H9 (cell line): ENCODE measurements at regions not wholly inside any gene's neighbourhood (a gene's known extent, or its start where the extent isn't known, plus 50 kb on each side); places are given as distances from the start of the nearest gene placed in this dataset.

Experiments
- DNase-seq: peaks from one replicate; pipeline ENCODE4 v3.0.0-alpha.2; 2017
- H2AFZ ChIP-seq: one replicate; pipeline ENCODE4 v1.6.1; 2013; ENCODE audit warnings: mild to moderate bottlenecking, low read length, control low read depth, moderate library complexity
- H2AK5ac ChIP-seq: 2 replicates; pipeline ENCODE4 v1.6.1; 2013; ENCODE audit warnings: low read length, control low read depth, mixed read lengths; ENCODE audit not compliant: insufficient read length
- H2BK120ac ChIP-seq: one replicate; pipeline ENCODE4 v1.6.1; 2013; ENCODE audit warnings: low read depth, mild to moderate bottlenecking, low read length, control low read depth, inconsistent platforms; ENCODE audit not compliant: poor library complexity, severe bottlenecking
- H2BK12ac ChIP-seq: 2 replicates; pipeline ENCODE4 v1.6.1; 2013; ENCODE audit warnings: low read length, control low read depth, mixed read lengths, low read depth; ENCODE audit not compliant: insufficient read length
- H2BK15ac ChIP-seq: 2 replicates; pipeline ENCODE4 v1.6.1; 2013; ENCODE audit warnings: low read depth, low read length, control low read depth
- H2BK20ac ChIP-seq: one replicate; pipeline ENCODE4 v1.6.1; 2013; ENCODE audit warnings: low read depth, mild to moderate bottlenecking, low read length, control low read depth, inconsistent platforms; ENCODE audit not compliant: poor library complexity, severe bottlenecking
- H2BK5ac ChIP-seq: 2 replicates; pipeline ENCODE4 v1.6.1; 2013; ENCODE audit warnings: low read length, control low read depth, mixed read lengths; ENCODE audit not compliant: insufficient read length
- H3K14ac ChIP-seq: 2 replicates; pipeline ENCODE4 v1.6.1; 2013; ENCODE audit warnings: low read length, control low read depth; ENCODE audit not compliant: insufficient read depth
- H3K18ac ChIP-seq: 2 replicates; pipeline ENCODE4 v1.6.1; 2013; ENCODE audit warnings: low read depth, mild to moderate bottlenecking, mixed read lengths, low read length, control low read depth; ENCODE audit not compliant: insufficient read length
- H3K23ac ChIP-seq: 2 replicates; pipeline ENCODE4 v1.6.1; 2013; ENCODE audit warnings: low read length, control low read depth, mixed read lengths, low read depth; ENCODE audit not compliant: insufficient read length
- H3K23me2 ChIP-seq: 2 replicates; pipeline ENCODE4 v1.6.1; 2013; ENCODE audit warnings: low read depth, mild to moderate bottlenecking, mixed read lengths, low read length, control low read depth; ENCODE audit not compliant: insufficient read length, poor library complexity, severe bottlenecking
- H3K27ac ChIP-seq: 2 replicates; pipeline ENCODE4 v1.5.1; 2013; ENCODE audit warnings: low read length, control low read depth, mixed read lengths, low read depth; ENCODE audit not compliant: insufficient read length
- H3K27me3 ChIP-seq: 2 replicates; pipeline ENCODE4 v1.6.1; 2013; ENCODE audit warnings: low read length, control low read depth, inconsistent platforms; ENCODE audit not compliant: insufficient read depth
- H3K4ac ChIP-seq: 2 replicates; pipeline ENCODE4 v1.6.1; 2013; ENCODE audit warnings: low read depth, mild to moderate bottlenecking, control low read depth, inconsistent platforms, low read length, moderate library complexity
- H3K4me1 ChIP-seq: 2 replicates; pipeline ENCODE4 v1.6.1; 2013; ENCODE audit warnings: low read length, control low read depth, inconsistent platforms; ENCODE audit not compliant: insufficient read depth
- H3K4me2 ChIP-seq: 2 replicates; pipeline ENCODE4 v1.6.1; 2013; ENCODE audit warnings: low read length, control low read depth, mixed read lengths; ENCODE audit not compliant: insufficient read length, insufficient read depth
- H3K56ac ChIP-seq: 2 replicates; pipeline ENCODE4 v1.6.1; 2013; ENCODE audit warnings: low read depth, mild to moderate bottlenecking, mixed read lengths, low read length, control low read depth; ENCODE audit not compliant: insufficient read length
- H3K79me1 ChIP-seq: 2 replicates; pipeline ENCODE4 v1.6.1; 2013; ENCODE audit warnings: low read depth, mild to moderate bottlenecking, moderate library complexity, low read length, control low read depth, inconsistent platforms; ENCODE audit not compliant: insufficient read depth, poor library complexity, severe bottlenecking
- H3K79me2 ChIP-seq: 2 replicates; pipeline ENCODE4 v1.6.1; 2013; ENCODE audit warnings: low read length, control low read depth, inconsistent platforms; ENCODE audit not compliant: insufficient read depth
- H3K9ac ChIP-seq: 2 replicates; pipeline ENCODE4 v1.6.1; 2013; ENCODE audit warnings: low read length, control low read depth, mixed read lengths; ENCODE audit not compliant: insufficient read length; ENCODE audit errors: extremely low read depth
- H3K9me3 ChIP-seq: one replicate; pipeline ENCODE4 v1.6.1; 2013; ENCODE audit warnings: low read depth, low read length, inconsistent platforms; ENCODE audit not compliant: control insufficient read depth
- H3T11ph ChIP-seq: one replicate; pipeline ENCODE4 v1.6.1; 2013; ENCODE audit warnings: mild to moderate bottlenecking, low read length, control low read depth, inconsistent platforms
- H4K20me1 ChIP-seq: one replicate; pipeline ENCODE4 v1.6.1; 2013; ENCODE audit not compliant: control insufficient read depth, insufficient read length, insufficient read depth
- H4K5ac ChIP-seq: 2 replicates; pipeline ENCODE4 v1.6.1; 2013; ENCODE audit warnings: low read depth, mild to moderate bottlenecking, mixed read lengths, low read length, control low read depth; ENCODE audit not compliant: insufficient read length
- H4K8ac ChIP-seq: replicated peaks from 2 replicates; pipeline ENCODE4 v1.6.1; 2013; ENCODE audit warnings: low read length, control low read depth, mixed read lengths, low read depth; ENCODE audit not compliant: insufficient read length
- H4K91ac ChIP-seq: 2 replicates; pipeline ENCODE4 v1.6.1; 2013; ENCODE audit warnings: low read depth, mild to moderate bottlenecking, moderate library complexity, mixed read lengths, low read length, control low read depth; ENCODE audit not compliant: insufficient read length
- H3K27ac Mint-ChIP-seq, 3 experiments: 2 replicates in 2 of 3; 3 replicates in 1 of 3; pipeline ENCODE4 v1.8.0; 2020 to 2021; ENCODE audit warnings: mixed read lengths in 3 of 3, mild to moderate bottlenecking in 1 of 3, moderate library complexity in 1 of 3
- H3K27me3 Mint-ChIP-seq: 2 replicates; pipeline ENCODE4 v1.8.0; 2021; ENCODE audit warnings: low read depth, mild to moderate bottlenecking, moderate library complexity, mixed read lengths
- H3K36me3 Mint-ChIP-seq, 3 experiments: 2 replicates in 2 of 3; 3 replicates in 1 of 3; pipeline ENCODE4 v1.8.0; 2020 to 2021; ENCODE audit warnings: low read depth in 3 of 3, mixed read lengths in 3 of 3; ENCODE audit not compliant: insufficient read depth in 1 of 3
- H3K4me1 Mint-ChIP-seq, 2 experiments: 2 replicates each; pipeline ENCODE4 v1.8.0; 2020; ENCODE audit warnings: mixed read lengths in 2 of 2
- H3K4me3 Mint-ChIP-seq, 2 experiments: 2 replicates in 1 of 2; 3 replicates in 1 of 2; pipeline ENCODE4 v1.8.0; 2020 to 2021; ENCODE audit warnings: mild to moderate bottlenecking in 2 of 2, mixed read lengths in 2 of 2, moderate library complexity in 1 of 2
- H3K9me3 Mint-ChIP-seq, 2 experiments: 2 replicates in 1 of 2; 3 replicates in 1 of 2; pipeline ENCODE4 v1.8.0; 2020; ENCODE audit warnings: mild to moderate bottlenecking in 2 of 2, mixed read lengths in 2 of 2, moderate library complexity in 1 of 2
- WGBS: extraction: QIAGEN DNeasy Blood & Tissue Kit; methylation state at CpG from one replicate; pipeline ENCODE4 v1.1.7; 2013; ENCODE audit warnings: missing lambda C conversion rate, low lambda C conversion rate, mixed read lengths; ENCODE audit not compliant: insufficient read length; ENCODE audit errors: extremely low coverage; 5-methylcytosine and 5-hydroxymethylcytosine counted together
- TF ChIP-seq, protein P1 (sequence below): fragments of 200-600 bp; sonication (generic); conservative IDR thresholded peaks from 3 replicates; pipeline ENCODE4 v1.8.0; 2021; ENCODE audit warnings: antibody characterized with exemption, mild to moderate bottlenecking

DNA sequence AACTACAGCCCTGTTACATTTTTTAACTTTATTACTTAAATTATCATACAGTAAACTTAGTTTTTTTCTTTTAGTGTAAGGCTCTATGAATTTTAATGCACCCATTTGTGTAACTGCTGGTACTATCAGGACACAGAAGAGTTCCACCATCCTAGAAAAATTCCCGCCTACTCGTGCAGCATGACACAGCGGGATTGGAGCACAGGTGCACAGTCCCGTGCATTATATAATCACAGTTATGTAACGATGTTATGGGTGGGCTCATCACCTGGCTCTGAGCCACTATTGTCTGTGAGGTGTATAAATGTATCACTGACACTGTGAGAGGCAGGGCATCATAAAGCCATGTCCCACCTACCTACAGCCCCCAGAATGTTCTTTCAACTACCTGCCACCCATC is 80.7 kb downstream of the DRD1 start:
- H3K27ac Mint-ChIP-seq: no peak overlapping the region
- peaks cover 2 to 7% of the 10 kb centered on the region in 2 experiments; a peak in 3 of 4 replicates for H3K4me1 Mint-ChIP-seq
- H4K91ac ChIP-seq: no peak overlapping the region
- no peaks in the 10 kb centered on the region for H3K27me3 ChIP-seq
- no peak overlapping the region for H3K4ac ChIP-seq
- H3K4me1 ChIP-seq: no peaks in the 10 kb centered on the region; the same call in 1 of the 2 replicates
- no peak overlapping the region for H3K18ac ChIP-seq
- H2BK12ac ChIP-seq: no peak overlapping the region
- no peak overlapping the region for H3K23ac ChIP-seq
- no peak overlapping the region for H2BK120ac ChIP-seq
- H3K27ac ChIP-seq: no peak overlapping the region
- WGBS: no CpG with 5 or more reads among the region's 5 CpGs
- no peak overlapping the region for H3K4me2 ChIP-seq
- no peak overlapping the region for H3K56ac ChIP-seq
- no peak overlapping the region for H3T11ph ChIP-seq
- no peak overlapping the region for H2BK15ac ChIP-seq
- H3K79me2 ChIP-seq: no peaks in the 10 kb centered on the region
- no peaks in the 10 kb centered on the region for H3K9me3 Mint-ChIP-seq
- DNase-seq: no peak
- H3K23me2 ChIP-seq: no peaks in the 10 kb centered on the region
- H3K9me3 ChIP-seq: no peaks in the 10 kb centered on the region
- H4K20me1 ChIP-seq: no peaks in the 10 kb centered on the region
- H3K79me1 ChIP-seq: no peaks in the 10 kb centered on the region
- no peaks in the 10 kb centered on the region for H3K36me3 Mint-ChIP-seq
- no peak overlapping the region for H4K5ac ChIP-seq
- H3K14ac ChIP-seq: no peak overlapping the region
- 0 out of 2 replicates have a peak, but pooled peaks cover 3% of the 10 kb centered on the region for H3K27me3 Mint-ChIP-seq
- no peak overlapping the region for H2BK5ac ChIP-seq
- no peak overlapping the region for H3K4me3 Mint-ChIP-seq
- TF ChIP-seq, protein P1, sequence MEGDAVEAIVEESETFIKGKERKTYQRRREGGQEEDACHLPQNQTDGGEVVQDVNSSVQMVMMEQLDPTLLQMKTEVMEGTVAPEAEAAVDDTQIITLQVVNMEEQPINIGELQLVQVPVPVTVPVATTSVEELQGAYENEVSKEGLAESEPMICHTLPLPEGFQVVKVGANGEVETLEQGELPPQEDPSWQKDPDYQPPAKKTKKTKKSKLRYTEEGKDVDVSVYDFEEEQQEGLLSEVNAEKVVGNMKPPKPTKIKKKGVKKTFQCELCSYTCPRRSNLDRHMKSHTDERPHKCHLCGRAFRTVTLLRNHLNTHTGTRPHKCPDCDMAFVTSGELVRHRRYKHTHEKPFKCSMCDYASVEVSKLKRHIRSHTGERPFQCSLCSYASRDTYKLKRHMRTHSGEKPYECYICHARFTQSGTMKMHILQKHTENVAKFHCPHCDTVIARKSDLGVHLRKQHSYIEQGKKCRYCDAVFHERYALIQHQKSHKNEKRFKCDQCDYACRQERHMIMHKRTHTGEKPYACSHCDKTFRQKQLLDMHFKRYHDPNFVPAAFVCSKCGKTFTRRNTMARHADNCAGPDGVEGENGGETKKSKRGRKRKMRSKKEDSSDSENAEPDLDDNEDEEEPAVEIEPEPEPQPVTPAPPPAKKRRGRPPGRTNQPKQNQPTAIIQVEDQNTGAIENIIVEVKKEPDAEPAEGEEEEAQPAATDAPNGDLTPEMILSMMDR: no peak
- no peak overlapping the region for H3K9ac ChIP-seq
- H2AFZ ChIP-seq: no peak overlapping the region
- no peak overlapping the region for H4K8ac ChIP-seq
- H2AK5ac ChIP-seq: no peak overlapping the region
- no peak overlapping the region for H2BK20ac ChIP-seq
